GM12878 (cell line): ENCODE measurements at regions not wholly inside any gene's neighbourhood (a gene's known extent, or its start where the extent isn't known, plus 50 kb on each side); places are given as distances from the start of the nearest gene placed in this dataset.

Experiments used
- ATAC-seq: fragments of 200-7000 bp; cut with Tn5 transposase; 3 replicates; pipeline ENCODE4 v1.9.1; 2020; ENCODE audit warnings: mild to moderate bottlenecking, moderate library complexity
- BruUV-seq: library from RNA; stranded (reverse); fragments of 400-500 nt; replicated peaks from 2 replicates; lab custom pipeline; 2021; lab: Mats Ljungman, UMichigan
- CTCF ChIA-PET: fragments of 300-600 bp; sonication (Branson Sonifier 250); formaldehyde crosslinking; extraction: SDS; loops from one replicate; lab custom pipeline; 2021; ENCODE audit warnings: inconsistent platforms; lab: Yijun Ruan, JAX
- POLR2A ChIA-PET: fragments of 350-600 bp; formaldehyde crosslinking; extraction: SDS; loops from one replicate; lab custom pipeline; 2021; ENCODE audit warnings: inconsistent platforms; lab: Charles Lee
- RAD21 ChIA-PET: fragments of 300-600 bp; sonication (Branson Sonifier 250); formaldehyde crosslinking; loops from one replicate; lab custom pipeline; 2023; ENCODE audit warnings: antibody characterized with exemption; ENCODE audit not compliant: unreplicated experiment; lab: Charles Lee
- SMC1A ChIA-PET: fragments of 300-600 bp; sonication (Branson Sonifier 250); formaldehyde crosslinking; loops from one replicate; lab custom pipeline; 2023; ENCODE audit not compliant: unreplicated experiment, uncharacterized antibody; lab: Charles Lee
- DNase-seq: peaks from one replicate; pipeline ENCODE4 v3.0.0-alpha.2; 2011; ENCODE audit warnings: low read depth, low spot score
- FAIRE-seq: peaks from 3 replicates; lab custom pipeline; 2011; peaks lifted over from hg19 to GRCh38; lab: Jason Lieb, UNC
- H2AFZ ChIP-seq: 2 replicates; pipeline ENCODE4 v1.6.0; 2011; ENCODE audit warnings: low read depth, low read length, control low read depth; ENCODE audit not compliant: control insufficient read depth
- H3K27ac ChIP-seq: 2 replicates; pipeline ENCODE4 v1.5.1; 2011; ENCODE audit warnings: control low read depth; ENCODE audit not compliant: control insufficient read depth, insufficient read depth
- H3K27me3 ChIP-seq, 2 experiments: replicated peaks in 1 of 2; 2 replicates each; pipeline versions ENCODE4 v1.6.0 to v1.6.1; 2011; ENCODE audit warnings: low read length in 1 of 2; ENCODE audit not compliant: control insufficient read depth in 2 of 2, insufficient read depth in 2 of 2
- H3K36me3 ChIP-seq, 2 experiments: 2 replicates each; pipeline ENCODE4 v1.5.1; 2011; ENCODE audit warnings: low read length in 1 of 2; ENCODE audit not compliant: control insufficient read depth in 2 of 2, insufficient read depth in 2 of 2
- H3K4me1 ChIP-seq: 2 replicates; pipeline ENCODE4 v1.6.1; 2011; ENCODE audit warnings: mild to moderate bottlenecking, low read length, moderate library complexity, mixed read lengths; ENCODE audit not compliant: control insufficient read depth, insufficient read depth
- H3K4me2 ChIP-seq: 2 replicates; pipeline ENCODE4 v1.6.0; 2011; ENCODE audit warnings: control low read depth; ENCODE audit not compliant: control insufficient read depth, insufficient read depth
- H3K4me3 ChIP-seq: fragments of 200-600 bp; sonication (generic); 2 replicates; pipeline ENCODE4 v1.5.1; 2016
- H3K79me2 ChIP-seq: 2 replicates; pipeline ENCODE4 v1.6.0; 2011; ENCODE audit warnings: low read length; ENCODE audit not compliant: control insufficient read depth, insufficient read depth
- H3K9ac ChIP-seq: 2 replicates; pipeline ENCODE4 v1.8.0; 2011; ENCODE audit warnings: low read length, control low read depth, mixed read lengths; ENCODE audit not compliant: control insufficient read depth, insufficient read depth
- H3K9me3 ChIP-seq: replicated peaks from 3 replicates; pipeline ENCODE4 v1.5.1; 2011; ENCODE audit warnings: mild to moderate bottlenecking, low read length; ENCODE audit not compliant: control insufficient read depth, insufficient read depth
- H4K20me1 ChIP-seq: 2 replicates; pipeline ENCODE4 v1.6.0; 2011; ENCODE audit not compliant: control insufficient read depth, insufficient read depth
- CBX3 ChIP-seq: fragments of 200-600 bp; sonication (generic); IDR thresholded peaks from 2 replicates; pipeline ENCODE4 v1.6.1; 2016; ENCODE audit warnings: low read depth, borderline replicate concordance
- CTCF ChIP-seq, 3 experiments: IDR thresholded peaks in 2 of 3; conservative IDR thresholded peaks in 1 of 3; 2 replicates each; pipeline ENCODE4 v1.5.1; 2011; ENCODE audit warnings: low read depth in 3 of 3, low read length in 3 of 3, mild to moderate bottlenecking in 3 of 3, control low read depth in 2 of 3, moderate library complexity in 2 of 3, inconsistent platforms in 1 of 3, mixed read lengths in 1 of 3; ENCODE audit not compliant: control insufficient read depth in 2 of 3, insufficient read depth in 1 of 3; ENCODE audit errors: extremely low read depth in 1 of 3
- ESRRA ChIP-seq: IDR thresholded peaks from 2 replicates; pipeline ENCODE4 v1.6.1; 2012; ENCODE audit warnings: mild to moderate bottlenecking, low read length, improper control_type of control experiment
- HCFC1 ChIP-seq: fragments of 150-350 bp; IDR thresholded peaks from 2 replicates; pipeline ENCODE4 v1.6.1; 2014; ENCODE audit warnings: low read length
- IKZF1 ChIP-seq: fragments of 450-650 bp; conservative IDR thresholded peaks from 2 replicates; pipeline ENCODE4 v1.6.1; 2017; ENCODE audit warnings: antibody characterized with exemption, mild to moderate bottlenecking
- KAT2A ChIP-seq: conservative IDR thresholded peaks from 2 replicates; pipeline ENCODE4 v1.6.1; 2011; ENCODE audit warnings: low read depth, low read length; ENCODE audit not compliant: control insufficient read depth
- MXI1 ChIP-seq: fragments of 150-350 bp; IDR thresholded peaks from 2 replicates; pipeline ENCODE4 v1.6.1; 2011; ENCODE audit warnings: low read depth, mild to moderate bottlenecking, inconsistent platforms, low read length, improper control_type of control experiment
- NKRF ChIP-seq: fragments of 450-650 bp; conservative IDR thresholded peaks from 2 replicates; pipeline ENCODE4 v1.6.1; 2017; ENCODE audit warnings: mild to moderate bottlenecking, moderate library complexity
- NR2C1 ChIP-seq: fragments of 450-650 bp; IDR thresholded peaks from 2 replicates; pipeline ENCODE4 v1.6.1; 2017; ENCODE audit warnings: antibody characterized with exemption, mild to moderate bottlenecking, moderate library complexity
- PAX5 ChIP-seq: IDR thresholded peaks from 2 replicates; pipeline ENCODE4 v1.6.1; 2011; ENCODE audit warnings: low read depth, low read length, borderline replicate concordance
- PML ChIP-seq: IDR thresholded peaks from 2 replicates; pipeline ENCODE4 v1.6.1; 2012; ENCODE audit warnings: low read length, inconsistent platforms
- RCOR1 ChIP-seq: conservative IDR thresholded peaks from 2 replicates; pipeline ENCODE4 v1.6.1; 2012; ENCODE audit warnings: low read depth, low read length, improper control_type of control experiment
- TCF3 ChIP-seq: IDR thresholded peaks from 2 replicates; pipeline ENCODE4 v1.6.1; 2012; ENCODE audit warnings: low read depth, mild to moderate bottlenecking, low read length, borderline replicate concordance; ENCODE audit not compliant: insufficient read depth
- ZBED1 ChIP-seq: IDR thresholded peaks from 2 replicates; pipeline ENCODE4 v1.6.1; 2016; ENCODE audit warnings: borderline replicate concordance
- ZBTB11 ChIP-seq: fragments of 450-650 bp; formaldehyde crosslinking; IDR thresholded peaks from 2 replicates; pipeline ENCODE4 v1.5.0; 2022; ENCODE audit warnings: mild to moderate bottlenecking, missing genetic modification characterization
- ZBTB33 ChIP-seq: fragments of 450-650 bp; IDR thresholded peaks from 2 replicates; pipeline ENCODE4 v1.6.1; 2017; ENCODE audit warnings: mild to moderate bottlenecking
- ZNF24 ChIP-seq: fragments of 450-650 bp; IDR thresholded peaks from 2 replicates; pipeline ENCODE4 v1.6.1; 2017; ENCODE audit warnings: antibody characterized with exemption, mild to moderate bottlenecking
- WGBS: methylation state at CpG from one replicate; pipeline ENCODE4 v1.1.6; 2016; ENCODE audit warnings: low lambda C conversion rate; ENCODE audit not compliant: insufficient replicate concordance, insufficient coverage; ENCODE audit errors: missing lambda C conversion rate; 5-methylcytosine and 5-hydroxymethylcytosine counted together
- in situ Hi-C: fragments of 300-500 bp; cut with MboI; formaldehyde crosslinking; loops from 9 replicates; pipeline ENCODE4 v1.14.3; 2018; ENCODE audit warnings: mixed read lengths
- intact Hi-C: fragments of 100-400 bp; cut with micrococcal nuclease; formaldehyde crosslinking; loops from one replicate; pipeline ENCODE4 v1.14.2; 2022; ENCODE audit not compliant: unreplicated experiment

- no peak overlapping the region for H3K27ac ChIP-seq
- no peaks in the 10 kb centered on the region for H3K79me2 ChIP-seq
- no peak overlapping the region for H3K9ac ChIP-seq
- intact Hi-C loops (no loop called here), in situ Hi-C loops (no loop called here)
- no peaks in the 10 kb centered on the region for H3K36me3 ChIP-seq
- no peak overlapping the region for H3K4me3 ChIP-seq
- ChIA-PET RAD21 (no interaction called here), CTCF (interaction anchor here (1.5 kb wide), 1 partner anchor 8 kb away, joined by 6 read pairs; no protein-coding TSS in a partner anchor), POLR2A (no interaction called here), SMC1A (interaction anchor here (1.1 to 3.2 kb wide), 3 partner anchors 33 to 37 kb away, joined by 4 to 10 read pairs (median 4); no protein-coding TSS in a partner anchor)
- no peak for FAIRE-seq
- 54% methylated on average over 2 of the region's 2 CpGs for WGBS
- ATAC-seq, result no peak
- DNase-seq, result no peak
- no peak overlapping the region for H2AFZ ChIP-seq
- H3K27me3 ChIP-seq, result no peaks in the 10 kb centered on the region
- no peaks in the 10 kb centered on the region for H3K9me3 ChIP-seq
- peaks cover 8% of the 10 kb centered on the region; the same call in 1 of the 2 replicates for H3K4me1 ChIP-seq
- H3K4me2 ChIP-seq, result no peak overlapping the region
- H4K20me1 ChIP-seq, result no peaks in the 10 kb centered on the region
- no TSS peak for BruUV-seq
- no peak for TF ChIP-seq NKRF
- TF ChIP-seq ZBED1, result no peak
- no peak for TF ChIP-seq CBX3
- no peak for TF ChIP-seq CTCF (IDR thresholded peaks at IDR 0.05 in 2 of 3, conservative IDR thresholded peaks at IDR 0.05 in 1 of 3; ENCODE audit: control insufficient read depth in 2 of 3, extremely low read depth in 1 of 3, insufficient read depth in 1 of 3, low read depth in 3 of 3, low read length in 3 of 3)
- TF ChIP-seq TCF3, result no peak
- TF ChIP-seq PAX5, result no peak
- no peak for TF ChIP-seq IKZF1
- no peak for TF ChIP-seq RCOR1
- no peak for TF ChIP-seq PML
- TF ChIP-seq ZBTB11 (CRISPR knock-in tag), result no peak
- TF ChIP-seq HCFC1, result no peak
- TF ChIP-seq ZBTB33, result no peak
- TF ChIP-seq KAT2A, result no peak
- no peak for TF ChIP-seq MXI1
- no peak for TF ChIP-seq ESRRA
- TF ChIP-seq NR2C1, result no peak
- TF ChIP-seq ZNF24, result no peak
These were observed 84.6 kb upstream of the TRIM2 start for GRCh38 chr4:153119626-153120025.
